SH-SY5Y (cell line): ENCODE measurements at regions not wholly inside any gene's neighbourhood (a gene's known extent, or its start where the extent isn't known, plus 50 kb on each side); places are given as distances from the start of the nearest gene placed in this dataset.

Experiments
- GATA2 ChIP-seq: IDR thresholded peaks from 2 replicates; pipeline ENCODE4 v1.6.1; 2011; ENCODE audit warnings: mild to moderate bottlenecking, low read depth, low read length
- GATA3 ChIP-seq: IDR thresholded peaks from 2 replicates; pipeline ENCODE4 v1.6.1; 2011; ENCODE audit warnings: low read depth, mild to moderate bottlenecking, low read length, moderate library complexity

DNA sequence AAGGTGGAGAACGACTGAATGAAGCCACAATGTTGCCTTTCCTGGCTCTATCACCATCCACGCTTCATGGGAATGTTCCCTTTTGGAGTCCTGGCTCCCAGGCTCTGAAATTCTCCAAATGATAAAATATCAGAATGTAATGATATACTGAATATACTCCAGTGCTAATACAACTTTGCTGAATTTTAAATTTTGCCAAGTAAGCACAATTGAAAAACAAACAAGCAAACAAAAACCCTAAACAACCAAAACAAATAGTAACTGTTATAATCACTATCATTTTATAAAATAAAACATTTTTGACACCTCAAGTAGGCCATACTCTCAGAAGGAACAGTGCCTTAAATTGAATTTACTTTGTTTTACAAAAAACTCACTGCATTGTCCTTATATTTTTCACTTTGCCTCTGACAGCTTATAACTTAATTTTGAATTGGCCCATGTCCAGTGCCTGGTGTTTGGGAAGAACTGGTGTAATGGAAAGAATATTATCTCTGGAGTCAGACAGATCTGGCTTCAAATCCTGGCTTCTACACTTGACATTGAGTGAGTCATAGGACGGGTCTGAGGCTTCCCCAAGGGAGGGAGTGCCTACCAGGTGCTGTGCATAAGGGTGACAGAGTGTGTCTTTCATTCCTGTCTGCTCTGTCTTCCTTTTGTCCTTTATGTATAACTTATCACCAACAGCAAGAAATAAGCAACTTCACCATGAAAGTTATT is 698.3 kb downstream of the EPM2A start:
- TF ChIP-seq GATA3 (no peak), GATA2 (no peak)
